ENCODE measurements at regions not wholly inside any gene's neighbourhood (a gene's known extent, or its start where the extent isn't known, plus 50 kb on each side); places are given as distances from the start of the nearest gene placed in this dataset.

GRCh38 chr5:167985373-167985772, 306.1 kb upstream of the WWC1 start:
- POLR2A ChIA-PET: no interaction called here
- Histone ChIP-seq H2AFZ (ENCODE audit: low read length) (no peak overlapping the region), H3K4me2 (ENCODE audit: low read depth, low read length) (peak overlapping the region; percentile 47), H3K9ac (ENCODE audit: insufficient read depth, low read depth, low read length) (no peak overlapping the region), H3K9me3 (ENCODE audit: low read length) (no peaks in the 10 kb centered on the region), H3K79me2 (ENCODE audit: insufficient read depth, low read length) (no peaks in the 10 kb centered on the region), H3K27ac (ENCODE audit: extremely low read length, insufficient read depth, low read length) (no peak overlapping the region), H4K20me1 (ENCODE audit: insufficient read depth, low read length) (no peaks in the 10 kb centered on the region), H3K4me1 (ENCODE audit: insufficient read depth, low read length) (peaks cover 27% of the 10 kb centered on the region), H3K27me3 (ENCODE audit: control insufficient read depth in 1 of 2, insufficient read depth in 2 of 2, low read length in 2 of 2) (no peaks in the 10 kb centered on the region), H3K36me3 (replicated peaks in 1 of 2; ENCODE audit: control insufficient read depth in 1 of 2, insufficient read depth in 2 of 2, low read length in 2 of 2) (no peaks in the 10 kb centered on the region), H3K4me3 (replicated peaks in 1 of 3; ENCODE audit: insufficient read depth in 1 of 3, low read depth in 2 of 3, low read length in 3 of 3) (no peak overlapping the region)
- ATAC-seq: peak; percentile 95
- CTCF ChIA-PET (ENCODE audit: low intra/inter-chr PET ratio, low total read pairs): no interaction called here
- BruUV-seq (replicated peaks): no TSS peak
- DNase-seq (ENCODE audit: low spot score): peak; percentile 41
- intact Hi-C loops (cut with micrococcal nuclease; ENCODE audit: unreplicated experiment): no loop called here
- WGBS (ENCODE audit: low lambda C conversion rate): 8% methylated on average over 8 of the region's 8 CpGs
- in situ Hi-C loops (cut with HindIII; ENCODE audit: extremely low pct_ligation_motif_present, low pct_unique_long_range_greater_than_20kb): no loop called here
- FAIRE-seq: peak; percentile 39
- TF ChIP-seq PHF21A (CRISPR knock-in tag; IDR thresholded peaks at IDR 0.05) (peak; percentile 32; the same call in 1 of the 2 replicates), ZSCAN21 (CRISPR knock-in tag; IDR thresholded peaks at IDR 0.05; ENCODE audit: borderline replicate concordance) (no peak), THAP11 (CRISPR knock-in tag; IDR thresholded peaks at IDR 0.05) (no peak), TFDP2 (CRISPR knock-in tag; IDR thresholded peaks at IDR 0.05) (no peak), MATR3 (CRISPR knock-in tag; IDR thresholded peaks at IDR 0.05) (no peak), HNRNPK (IDR thresholded peaks at IDR 0.05; ENCODE audit: low read depth, low read length, poor library complexity, severe bottlenecking) (no peak), KDM6A (CRISPR knock-in tag; IDR thresholded peaks at IDR 0.05; ENCODE audit: low read depth) (no peak), ARID2 (CRISPR knock-in tag; IDR thresholded peaks at IDR 0.05; ENCODE audit: borderline replicate concordance) (no peak), ZNF598 (CRISPR knock-in tag; IDR thresholded peaks at IDR 0.05; ENCODE audit: borderline replicate concordance) (no peak), ZNF281 (CRISPR knock-in tag; IDR thresholded peaks at IDR 0.05; ENCODE audit: borderline replicate concordance) (no peak), MED1 (CRISPR knock-in tag; IDR thresholded peaks at IDR 0.05) (no peak), ZBTB20 (CRISPR knock-in tag; IDR thresholded peaks at IDR 0.05; ENCODE audit: borderline replicate concordance, low read depth) (no peak), PAXIP1 (CRISPR knock-in tag; conservative IDR thresholded peaks at IDR 0.05) (no peak; the same call in 1 of the 2 replicates), FOXP1 (IDR thresholded peaks at IDR 0.05) (no peak), FOXP1 (CRISPR knock-in tag; IDR thresholded peaks at IDR 0.05) (0 out of 2 replicates have a peak, but pooled peaks have one; percentile 8), ETV5 (CRISPR knock-in tag; IDR thresholded peaks at IDR 0.05; ENCODE audit: borderline replicate concordance) (0 out of 2 replicates have a peak, but pooled peaks have one; percentile 15), HNF4A (CRISPR knock-in tag; IDR thresholded peaks at IDR 0.05) (peak; percentile 59), NCOA1 (CRISPR knock-in tag; IDR thresholded peaks at IDR 0.05) (no peak), NFE2 (CRISPR knock-in tag; IDR thresholded peaks at IDR 0.05) (no peak), ZNF496 (CRISPR knock-in tag; IDR thresholded peaks at IDR 0.05; ENCODE audit: insufficient replicate concordance) (no peak), BHLHE40 (IDR thresholded peaks at IDR 0.05; ENCODE audit: low read length) (no peak)
